ENCODE measurements at regions not wholly inside any gene's neighbourhood (a gene's known extent, or its start where the extent isn't known, plus 50 kb on each side); places are given as distances from the start of the nearest gene placed in this dataset.

- H3K4me3 ChIP-seq (ENCODE audit: low read depth, low read length, poor library complexity, severe bottlenecking): no peak overlapping the region
- no peaks in the 10 kb centered on the region for H3K9me2 ChIP-seq (ENCODE audit: insufficient read depth, low read length)
- CTCF ChIA-PET (ENCODE audit: unreplicated experiment): no interaction called here
- no peaks in the 10 kb centered on the region for H3K79me2 ChIP-seq (ENCODE audit: insufficient read depth, low read depth, low read length)
- POLR2A ChIA-PET: no interaction called here
- DNase-seq (ENCODE audit: low spot score): no peak
- no peaks in the 10 kb centered on the region for H3K9me3 ChIP-seq (ENCODE audit: low read length)
- no peak overlapping the region for H3K4me2 ChIP-seq (ENCODE audit: low read length)
- H2AFZ ChIP-seq (ENCODE audit: low read length): no peak overlapping the region
- H4K20me1 ChIP-seq (ENCODE audit: insufficient read depth, low read length): no peaks in the 10 kb centered on the region
- H3K27ac ChIP-seq (ENCODE audit: low read depth, low read length, poor library complexity, severe bottlenecking): no peak overlapping the region
- H3K4me1 ChIP-seq (ENCODE audit: insufficient read depth, low read length, poor library complexity, severe bottlenecking): no peaks in the 10 kb centered on the region
- intact Hi-C loops (cut with micrococcal nuclease; ENCODE audit: unreplicated experiment): no loop called here
- H3K36me3 ChIP-seq (ENCODE audit: insufficient read depth, low read length): no peaks in the 10 kb centered on the region
- BruUV-seq (replicated peaks): no TSS peak
- no peak for TF ChIP-seq EZH2phosphoT487 (IDR thresholded peaks at IDR 0.05; ENCODE audit: borderline replicate concordance, low read depth, low read length)
Observed at GRCh38 chr1:34306568-34306967, 129.9 kb downstream of the C1orf94 start.

GRCh38 chr1:34312359-34312758 lies 135.7 kb downstream of the C1orf94 start:
- Histone ChIP-seq H3K27ac (ENCODE audit: low read depth, low read length, poor library complexity, severe bottlenecking) (no peak overlapping the region), H3K4me3 (ENCODE audit: low read depth, low read length, poor library complexity, severe bottlenecking) (no peak overlapping the region), H3K4me2 (ENCODE audit: low read length) (no peak overlapping the region), H3K79me2 (ENCODE audit: insufficient read depth, low read depth, low read length) (no peaks in the 10 kb centered on the region), H2AFZ (ENCODE audit: low read length) (no peak overlapping the region), H4K20me1 (ENCODE audit: insufficient read depth, low read length) (no peaks in the 10 kb centered on the region), H3K9me3 (ENCODE audit: low read length) (0 out of 2 replicates have a peak, but pooled peaks cover 3% of the 10 kb centered on the region), H3K4me1 (ENCODE audit: insufficient read depth, low read length, poor library complexity, severe bottlenecking) (no peaks in the 10 kb centered on the region), H3K9me2 (ENCODE audit: insufficient read depth, low read length) (no peaks in the 10 kb centered on the region), H3K36me3 (ENCODE audit: insufficient read depth, low read length) (no peaks in the 10 kb centered on the region)
- no TSS peak for BruUV-seq (replicated peaks)
- intact Hi-C loops (cut with micrococcal nuclease; ENCODE audit: unreplicated experiment): no loop called here
- ChIA-PET POLR2A (interaction anchor here (0.6 kb wide), 1 partner anchor 190 kb away, joined by 4 read pairs; no protein-coding TSS in a partner anchor), CTCF (ENCODE audit: unreplicated experiment) (no interaction called here)
- TF ChIP-seq, protein P1, sequence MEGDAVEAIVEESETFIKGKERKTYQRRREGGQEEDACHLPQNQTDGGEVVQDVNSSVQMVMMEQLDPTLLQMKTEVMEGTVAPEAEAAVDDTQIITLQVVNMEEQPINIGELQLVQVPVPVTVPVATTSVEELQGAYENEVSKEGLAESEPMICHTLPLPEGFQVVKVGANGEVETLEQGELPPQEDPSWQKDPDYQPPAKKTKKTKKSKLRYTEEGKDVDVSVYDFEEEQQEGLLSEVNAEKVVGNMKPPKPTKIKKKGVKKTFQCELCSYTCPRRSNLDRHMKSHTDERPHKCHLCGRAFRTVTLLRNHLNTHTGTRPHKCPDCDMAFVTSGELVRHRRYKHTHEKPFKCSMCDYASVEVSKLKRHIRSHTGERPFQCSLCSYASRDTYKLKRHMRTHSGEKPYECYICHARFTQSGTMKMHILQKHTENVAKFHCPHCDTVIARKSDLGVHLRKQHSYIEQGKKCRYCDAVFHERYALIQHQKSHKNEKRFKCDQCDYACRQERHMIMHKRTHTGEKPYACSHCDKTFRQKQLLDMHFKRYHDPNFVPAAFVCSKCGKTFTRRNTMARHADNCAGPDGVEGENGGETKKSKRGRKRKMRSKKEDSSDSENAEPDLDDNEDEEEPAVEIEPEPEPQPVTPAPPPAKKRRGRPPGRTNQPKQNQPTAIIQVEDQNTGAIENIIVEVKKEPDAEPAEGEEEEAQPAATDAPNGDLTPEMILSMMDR (conservative IDR thresholded peaks at IDR 0.05; ENCODE audit: low read length): no peak
- no peak for TF ChIP-seq EZH2phosphoT487 (IDR thresholded peaks at IDR 0.05; ENCODE audit: borderline replicate concordance, low read depth, low read length)
- DNase-seq (ENCODE audit: low spot score): no peak

- intact Hi-C loops (cut with micrococcal nuclease; ENCODE audit: unreplicated experiment): no loop called here
- no peaks in the 10 kb centered on the region for H3K79me2 ChIP-seq (ENCODE audit: insufficient read depth, low read depth, low read length)
- H3K4me2 ChIP-seq (ENCODE audit: low read length): no peak overlapping the region
- ChIA-PET POLR2A (no interaction called here), CTCF (ENCODE audit: unreplicated experiment) (no interaction called here)
- H3K36me3 ChIP-seq (ENCODE audit: insufficient read depth, low read length): no peaks in the 10 kb centered on the region
- no peaks in the 10 kb centered on the region for H3K4me1 ChIP-seq (ENCODE audit: insufficient read depth, low read length, poor library complexity, severe bottlenecking)
- BruUV-seq (replicated peaks): no TSS peak
- no peak overlapping the region for H3K4me3 ChIP-seq (ENCODE audit: low read depth, low read length, poor library complexity, severe bottlenecking)
- H3K9me3 ChIP-seq (ENCODE audit: low read length): 0 out of 2 replicates have a peak, but pooled peaks cover 3% of the 10 kb centered on the region
- H4K20me1 ChIP-seq (ENCODE audit: insufficient read depth, low read length): no peaks in the 10 kb centered on the region
- no peak overlapping the region for H2AFZ ChIP-seq (ENCODE audit: low read length)
- TF ChIP-seq, protein P1 (conservative IDR thresholded peaks at IDR 0.05; ENCODE audit: low read length): no peak
- no peak for TF ChIP-seq EZH2phosphoT487 (IDR thresholded peaks at IDR 0.05; ENCODE audit: borderline replicate concordance, low read depth, low read length)
- H3K27ac ChIP-seq (ENCODE audit: low read depth, low read length, poor library complexity, severe bottlenecking): no peak overlapping the region
- DNase-seq (ENCODE audit: low spot score): no peak
- no peaks in the 10 kb centered on the region for H3K9me2 ChIP-seq (ENCODE audit: insufficient read depth, low read length)
Observed at GRCh38 chr1:34315974-34316373, 139.3 kb downstream of the C1orf94 start.

All from OCI-LY7 (cell line).